HG02885 (cell line): ENCODE measurements at regions not wholly inside any gene's neighbourhood (a gene's known extent, or its start where the extent isn't known, plus 50 kb on each side); places are given as distances from the start of the nearest gene placed in this dataset.

Experiments
- ATAC-seq: cut with Tn5 transposase; IDR thresholded peaks from one replicate; pipeline ENCODE4 v1.9.1; 2021; ENCODE audit warnings: mild to moderate bottlenecking; ENCODE audit not compliant: unreplicated experiment, poor library complexity

DNA sequence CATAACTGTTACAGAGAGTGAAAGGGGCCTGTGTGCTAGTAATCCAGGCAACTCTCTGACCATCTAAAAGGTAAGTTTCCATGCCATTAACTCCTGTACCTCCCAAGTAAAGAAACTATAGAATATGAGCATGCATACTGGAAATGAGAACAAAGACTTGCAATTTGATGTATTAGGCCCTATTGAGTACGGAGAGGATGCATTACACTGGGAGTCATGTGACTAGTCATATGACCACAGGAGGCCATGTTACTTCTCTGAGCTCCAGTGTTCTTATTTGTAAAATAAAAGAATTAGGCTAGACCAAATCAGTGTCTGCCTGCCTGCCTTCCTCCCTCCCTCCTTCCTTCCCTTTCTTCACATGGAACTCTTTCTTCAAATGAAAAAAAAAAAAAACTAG, 440.1 kb upstream of the CCDC196 start:
- ATAC-seq = no peak

DNA sequence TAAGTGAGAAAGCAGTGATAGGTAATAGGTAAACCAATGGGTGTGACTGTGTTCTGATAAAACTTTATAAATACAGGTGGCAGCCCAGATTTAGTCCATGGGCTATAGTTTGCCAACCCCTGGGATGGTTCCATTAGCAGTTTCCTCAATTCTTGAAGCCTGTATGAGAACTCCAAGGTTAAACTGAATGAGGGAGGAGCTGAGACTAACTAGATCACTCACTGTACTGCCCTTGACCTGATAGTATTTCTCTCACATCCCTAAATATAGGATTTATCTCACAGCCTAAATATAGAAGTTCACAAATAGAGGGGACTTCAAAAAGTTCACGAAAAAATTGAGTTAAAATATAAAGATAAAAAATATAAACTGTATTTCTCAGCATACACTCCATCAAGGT, 439.6 kb upstream of the CCDC196 start:
- no peak for ATAC-seq

DNA sequence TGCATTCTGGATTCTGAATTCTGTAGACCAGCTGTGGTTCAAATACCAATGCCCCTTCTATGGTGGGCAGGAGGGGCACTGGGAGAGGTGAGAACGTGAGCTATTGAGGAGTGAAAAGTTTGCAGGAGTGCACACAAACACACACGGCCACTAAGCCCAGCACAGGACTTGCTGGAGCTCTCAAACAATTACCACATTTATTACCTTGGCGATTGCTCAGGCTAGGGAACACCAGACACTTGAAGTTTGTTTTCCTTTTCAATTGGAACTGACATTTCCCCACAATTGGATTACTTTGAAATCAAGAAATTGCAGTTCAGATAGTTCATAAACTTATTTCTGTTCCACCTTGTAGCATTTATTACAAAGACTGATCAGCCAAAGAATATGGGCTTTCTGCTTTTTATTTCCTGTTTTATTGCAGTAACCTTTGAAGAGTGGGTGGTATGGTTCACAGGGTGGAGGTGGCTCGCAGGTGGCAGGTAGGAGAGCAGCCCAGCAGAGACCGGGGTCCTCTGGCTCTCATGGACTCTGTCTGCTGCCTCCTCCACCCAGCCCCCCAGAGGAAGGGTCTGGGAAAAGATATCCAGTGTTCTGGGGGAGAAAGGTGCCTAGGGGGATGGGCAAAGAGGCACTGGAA, 429.8 kb upstream of the CCDC196 start:
- no peak for ATAC-seq

DNA sequence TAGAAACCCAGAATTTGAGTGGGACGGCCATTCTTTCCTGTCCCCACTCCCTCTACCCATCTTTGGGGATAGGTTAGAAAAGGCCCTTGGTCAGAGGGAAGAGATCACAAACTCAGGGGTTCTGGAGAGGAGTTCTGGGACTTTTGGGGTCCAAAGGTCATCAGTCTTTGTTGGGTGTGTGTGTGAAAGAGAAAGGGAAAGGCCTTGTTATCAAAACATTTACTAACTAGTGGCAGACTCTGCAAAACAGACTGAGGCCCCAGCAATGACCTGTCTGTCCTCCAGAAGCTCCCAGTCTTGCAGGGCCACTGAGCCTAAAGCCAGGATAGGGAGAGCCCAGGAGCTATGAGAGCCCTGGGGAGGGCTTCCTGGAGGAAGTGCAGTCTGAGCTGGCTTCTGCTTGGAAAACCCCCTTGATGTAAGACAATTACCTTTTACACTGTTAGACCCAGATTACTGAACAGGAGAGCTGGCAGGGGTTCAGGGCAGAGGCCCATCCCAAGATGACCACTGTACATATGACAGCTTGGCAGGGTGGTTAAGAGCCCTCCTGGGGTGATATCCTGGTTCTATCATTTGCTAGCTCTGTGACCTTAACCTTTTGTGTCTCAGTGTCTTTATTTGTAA, 429.1 kb upstream of the CCDC196 start:
- no peak for ATAC-seq

DNA sequence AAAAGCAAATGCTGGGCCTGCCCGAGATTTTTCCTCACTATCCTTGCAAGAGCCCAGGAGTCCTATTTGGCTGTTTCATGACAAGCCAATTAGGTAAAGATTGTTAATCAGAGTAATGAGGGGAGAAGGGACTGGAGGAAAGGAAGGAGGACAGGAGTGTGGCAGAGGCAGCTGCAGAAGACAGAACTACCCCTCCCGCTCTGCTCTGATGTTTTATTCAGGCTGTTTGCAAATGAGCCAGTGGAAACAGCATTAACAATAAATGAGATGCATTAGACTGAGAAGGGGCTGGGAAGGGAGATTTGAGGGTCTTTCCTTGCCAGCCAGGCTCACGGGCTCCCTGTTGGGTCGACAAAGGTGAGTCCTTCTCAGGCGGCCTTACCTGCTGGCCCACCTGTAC, 421.0 kb upstream of the CCDC196 start:
- no peak for ATAC-seq

DNA sequence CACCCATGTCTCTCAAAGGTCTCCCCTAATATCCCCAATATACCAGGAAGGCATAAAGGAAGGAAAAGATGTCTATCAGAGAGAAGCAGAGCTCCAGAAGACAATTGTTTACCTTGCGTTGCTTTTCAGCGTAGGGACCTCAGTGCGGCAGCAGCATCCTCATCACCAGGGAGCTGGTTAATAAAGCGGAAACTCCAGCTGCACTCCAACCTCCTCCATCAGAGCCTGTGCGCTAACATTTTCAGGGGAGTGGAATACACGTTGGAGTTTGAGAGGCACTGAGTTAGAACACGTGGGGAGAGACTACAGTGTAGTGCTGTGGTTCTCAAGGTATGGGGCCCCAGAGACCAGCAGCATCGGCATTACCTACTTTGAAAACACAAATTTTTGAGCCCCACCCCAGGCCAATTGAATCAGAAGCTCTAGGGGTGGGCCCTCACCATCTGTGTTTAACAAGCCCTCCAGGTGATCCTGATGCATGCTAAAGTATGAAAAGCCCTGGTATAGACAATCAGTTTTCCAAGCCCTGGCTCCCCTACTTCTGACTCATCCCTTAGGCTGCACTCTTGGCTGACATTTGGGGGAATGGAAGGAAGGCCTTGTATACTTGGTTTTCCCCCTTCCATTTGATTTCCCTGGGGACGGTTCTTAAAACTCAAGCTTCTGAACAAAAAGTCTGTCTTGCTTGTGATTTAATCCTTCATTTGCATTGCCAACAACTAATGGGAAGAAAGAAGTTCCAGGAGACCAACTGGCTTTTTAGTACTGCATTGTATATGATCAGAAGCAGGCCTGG, 419.0 kb upstream of the CCDC196 start:
- ATAC-seq = no peak

DNA sequence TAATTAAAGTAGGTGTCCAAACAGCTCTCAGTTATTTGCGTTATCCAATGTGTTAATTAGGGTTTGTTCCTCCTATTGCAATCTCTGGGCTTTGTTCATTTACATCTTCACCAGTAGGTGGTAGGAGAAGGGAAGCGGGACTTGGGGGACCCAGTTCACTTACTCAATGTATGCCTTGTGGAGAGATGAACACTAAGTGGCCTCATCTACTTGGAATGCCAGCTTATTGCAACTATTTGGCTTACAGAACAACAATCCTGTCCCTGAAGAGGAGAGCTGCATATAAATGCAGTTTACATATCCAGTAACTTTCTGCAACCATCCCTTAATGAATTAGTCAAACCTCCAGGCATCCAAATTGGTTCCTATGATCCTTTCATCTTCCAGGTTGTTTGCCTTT, 417.1 kb upstream of the CCDC196 start:
- ATAC-seq = no peak

DNA sequence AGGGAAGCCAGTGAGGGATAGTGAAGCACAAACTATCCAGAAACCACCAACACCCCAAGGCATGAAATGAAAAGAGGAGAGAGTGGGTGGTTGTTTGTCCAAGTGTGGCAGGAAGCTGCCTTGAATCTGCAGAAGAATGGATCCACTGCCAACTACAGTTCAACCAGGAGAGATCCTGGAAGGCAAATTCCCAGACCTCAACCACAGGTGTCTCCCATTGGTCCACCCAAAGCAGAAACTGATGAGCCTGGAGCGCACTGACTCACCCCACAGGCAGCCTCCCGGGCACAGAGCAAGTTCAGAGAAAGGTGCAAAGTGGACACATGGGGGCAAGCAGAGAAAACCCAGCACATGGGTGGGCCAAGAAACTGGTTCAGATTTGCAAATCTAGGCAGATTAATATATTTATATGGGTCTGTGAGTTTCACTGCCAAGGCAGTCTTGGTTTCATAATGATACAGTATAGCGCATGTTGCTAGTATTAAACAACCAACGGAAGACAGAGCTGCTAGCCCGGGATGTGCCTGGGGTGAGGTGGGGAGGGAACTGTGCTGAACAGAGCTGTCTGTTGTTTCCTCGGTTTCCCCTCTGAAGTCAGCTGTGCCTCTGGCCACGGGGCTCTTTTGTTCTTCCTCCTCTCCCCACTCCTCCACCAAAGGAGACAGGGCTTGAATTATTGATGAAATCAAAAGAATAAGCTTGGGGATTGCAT, 416.2 kb upstream of the CCDC196 start:
- no peak for ATAC-seq

DNA sequence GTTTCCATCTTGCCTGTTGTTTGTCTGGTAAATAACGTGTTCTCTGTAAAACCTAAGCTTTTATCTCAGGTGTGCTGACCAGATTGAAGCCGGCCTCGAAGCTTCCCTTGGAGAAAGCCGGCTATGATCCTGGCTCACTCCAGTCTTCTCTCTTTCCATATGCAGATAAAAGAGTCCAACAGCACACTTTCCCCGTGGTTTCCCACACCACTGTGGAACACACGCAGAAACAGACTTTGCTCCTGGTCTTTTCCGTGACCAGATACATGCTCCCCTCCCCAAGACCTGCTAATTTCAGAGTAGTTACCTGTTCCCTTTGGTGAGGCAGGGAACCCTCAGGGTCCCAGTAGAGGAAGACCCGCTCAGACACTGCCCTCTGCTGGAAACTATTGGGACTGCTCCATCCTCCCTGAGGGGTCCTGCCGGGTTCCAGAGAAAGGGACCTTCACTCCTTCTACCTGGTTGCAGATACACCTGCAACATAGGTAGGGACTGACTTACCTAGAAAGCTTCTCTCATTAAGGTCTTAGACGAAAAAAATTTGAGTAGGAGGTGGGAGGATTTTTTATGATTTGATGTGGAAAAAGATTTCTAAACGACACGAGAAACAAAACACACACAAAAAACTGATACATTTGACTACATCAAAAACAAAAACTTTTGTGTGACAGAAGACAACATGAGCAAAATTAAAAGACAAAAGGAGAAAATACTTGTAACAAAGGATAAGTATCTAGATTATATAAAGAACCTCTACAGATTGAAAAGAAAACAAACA, 415.4 kb upstream of the CCDC196 start:
- peak; percentile 70 for ATAC-seq

DNA sequence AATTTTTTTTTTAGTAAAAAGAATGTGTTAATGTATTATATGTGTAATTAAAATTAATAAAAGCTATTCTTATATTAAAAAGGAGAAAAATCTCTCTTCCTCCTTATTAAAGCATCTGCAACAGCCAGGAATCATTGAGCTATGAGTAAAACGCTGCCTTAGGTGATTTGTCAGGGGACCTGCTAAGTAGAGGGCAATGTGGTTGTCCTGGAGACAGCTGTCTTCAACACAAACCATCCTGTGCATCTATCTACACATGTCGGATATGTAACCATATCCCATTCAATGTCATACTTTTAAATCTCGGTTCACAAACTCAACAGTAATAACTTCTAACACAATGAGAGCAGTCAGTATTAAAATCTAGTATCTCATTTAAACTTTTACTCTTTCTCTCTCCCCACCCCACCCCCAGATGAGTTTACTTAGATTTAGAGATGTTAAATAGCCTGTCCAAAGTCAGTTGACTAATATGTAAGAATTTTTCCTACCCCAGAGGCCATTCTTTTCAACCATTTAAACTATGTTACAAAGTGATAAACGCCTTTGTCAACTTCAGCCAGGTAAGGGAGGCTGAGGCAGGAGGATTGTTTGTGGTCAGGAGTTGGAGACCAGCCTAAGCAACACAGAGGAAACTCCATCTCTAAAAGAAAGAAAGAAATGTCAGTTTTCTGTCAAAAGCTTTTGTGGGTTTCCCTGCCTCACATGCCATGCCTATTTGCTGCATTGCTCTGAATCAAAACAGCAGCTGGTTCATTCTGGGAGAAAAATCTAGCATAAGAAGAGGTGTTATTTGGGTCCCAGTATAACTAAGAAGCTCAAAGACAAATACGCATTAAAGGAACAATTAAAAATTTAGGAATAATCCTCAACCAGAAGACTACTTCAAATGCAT, 413.7 kb upstream of the CCDC196 start:
- ATAC-seq = no peak

DNA sequence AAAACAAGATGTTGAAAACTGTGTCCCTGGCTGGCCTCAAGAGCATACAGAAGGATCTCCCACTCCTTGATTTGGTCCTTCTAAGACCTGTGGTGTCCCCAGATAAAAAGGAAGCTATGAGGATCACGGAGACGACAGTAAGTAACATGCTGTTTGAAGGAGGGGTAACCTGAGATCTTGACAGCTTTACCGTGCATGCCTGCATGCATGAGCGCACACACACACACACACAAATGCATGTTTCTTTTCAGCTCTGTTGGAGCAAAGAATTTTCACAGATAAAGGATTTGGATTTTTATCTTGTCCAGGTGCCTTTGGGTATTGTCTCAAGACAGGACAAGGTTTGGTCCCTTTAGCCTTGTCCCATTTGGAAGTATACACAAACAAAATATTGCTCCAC, 411.6 kb upstream of the CCDC196 start:
- no peak for ATAC-seq

DNA sequence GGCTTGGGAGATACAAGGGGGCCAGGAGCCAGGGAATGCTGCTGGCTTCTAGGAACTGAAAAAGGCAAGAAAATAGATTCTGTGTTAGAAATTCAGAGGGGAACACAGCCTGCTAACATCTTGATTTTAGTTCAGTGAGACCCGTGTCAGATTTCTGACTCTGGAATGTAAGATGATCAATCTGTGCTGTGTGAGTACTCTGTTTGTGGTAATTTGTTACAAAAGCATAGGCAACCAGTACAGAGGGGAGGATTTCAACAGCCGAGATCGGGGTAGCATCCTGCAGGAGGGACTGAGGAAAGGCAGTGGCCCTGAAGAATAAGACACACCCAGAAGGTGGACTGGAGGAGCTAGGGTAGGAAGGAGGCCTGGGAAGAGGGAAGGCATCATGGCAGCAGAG, 410.0 kb upstream of the CCDC196 start:
- ATAC-seq = no peak

DNA sequence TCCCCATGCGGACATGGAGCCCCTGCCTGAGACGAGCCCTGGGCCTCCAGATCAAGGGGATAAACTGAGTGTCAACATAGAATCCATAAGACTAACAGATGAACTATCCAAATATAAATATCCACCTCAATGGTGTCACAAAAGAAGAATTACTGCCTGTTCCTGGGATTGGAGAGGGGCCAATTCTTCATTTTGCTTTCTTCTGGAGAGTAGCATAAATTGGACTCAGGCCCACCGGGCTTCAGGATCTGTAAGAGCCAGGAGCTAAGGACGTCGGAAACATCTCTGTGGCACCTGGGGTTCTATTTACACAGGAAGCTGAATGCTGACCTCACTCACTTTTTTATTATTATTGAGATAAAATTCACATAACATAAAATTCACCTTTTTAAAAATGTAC, 408.2 kb upstream of the CCDC196 start:
- no peak for ATAC-seq

DNA sequence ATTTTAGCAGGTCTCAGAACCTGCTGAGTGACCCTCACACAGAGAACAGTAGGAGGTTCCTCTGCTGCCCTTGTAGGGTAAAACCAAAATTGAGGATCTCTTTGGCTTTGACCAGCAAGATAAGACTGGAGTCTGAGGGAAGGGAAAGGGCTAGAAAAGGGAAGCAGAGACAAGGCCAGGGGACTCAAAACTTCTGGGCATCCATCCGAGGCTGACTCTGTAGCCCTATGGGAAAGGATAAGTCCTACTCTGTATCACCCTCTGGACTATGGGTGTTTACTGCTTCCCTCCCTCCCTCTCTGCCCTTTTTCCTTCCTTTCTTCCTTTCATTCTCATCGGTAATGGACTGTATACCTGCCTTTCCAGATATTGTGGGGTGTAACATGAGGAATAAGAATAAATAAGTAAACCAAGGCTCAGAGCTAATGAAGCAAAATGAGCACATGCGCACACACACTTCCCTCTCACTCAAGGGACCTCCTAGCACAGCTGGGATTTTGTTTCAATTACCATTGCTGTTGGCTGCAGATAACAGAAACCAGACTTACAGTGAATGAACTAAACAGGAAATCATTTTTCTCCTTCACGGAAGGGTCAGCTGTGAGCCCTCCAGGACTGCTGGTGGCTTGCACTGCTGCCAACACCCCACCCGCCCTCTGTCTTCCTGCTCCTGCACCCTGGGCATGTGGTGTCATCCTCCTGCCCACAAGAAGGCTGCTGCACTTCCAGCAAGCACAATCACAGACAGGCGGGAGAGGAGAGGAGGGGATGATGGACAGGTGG, 404.4 kb upstream of the CCDC196 start:
- ATAC-seq = no peak

DNA sequence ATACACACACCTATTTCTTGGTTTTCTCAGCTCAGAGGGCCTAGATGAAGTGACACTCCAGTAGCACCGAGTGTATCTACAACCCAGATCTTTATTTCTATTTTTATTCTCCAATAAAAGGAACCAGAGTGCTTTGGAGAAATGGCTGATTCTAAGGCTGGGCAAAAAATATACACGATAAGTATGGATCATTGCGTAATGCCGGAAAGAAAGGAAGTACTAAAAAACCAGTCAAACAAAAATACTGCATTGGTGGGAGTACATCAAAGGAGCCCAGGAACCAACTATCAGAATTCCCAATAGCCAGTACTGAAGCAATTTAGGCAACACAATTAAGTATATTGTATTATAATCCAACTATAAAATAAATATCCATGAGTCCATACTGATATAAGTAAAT, 400.9 kb upstream of the CCDC196 start:
- ATAC-seq = no peak

DNA sequence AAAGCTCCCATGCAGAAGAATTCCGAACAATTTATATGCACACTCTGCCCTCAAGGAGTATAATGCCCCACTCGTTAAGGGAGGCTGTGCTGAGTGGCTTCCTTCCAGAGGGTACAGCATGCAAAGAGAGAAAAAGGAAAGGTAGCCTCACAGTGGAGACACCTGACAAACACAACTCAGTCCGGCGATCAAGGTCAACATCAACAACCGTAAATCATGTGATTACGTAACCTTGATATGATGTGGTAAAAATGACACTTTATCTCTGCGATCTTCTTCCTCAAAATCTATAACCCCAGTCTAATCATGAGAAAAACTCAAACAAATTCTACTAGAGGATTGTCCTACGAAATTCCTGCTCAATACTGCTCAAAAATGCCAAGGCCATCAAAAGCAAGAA, 400.5 kb upstream of the CCDC196 start:
- ATAC-seq = no peak

DNA sequence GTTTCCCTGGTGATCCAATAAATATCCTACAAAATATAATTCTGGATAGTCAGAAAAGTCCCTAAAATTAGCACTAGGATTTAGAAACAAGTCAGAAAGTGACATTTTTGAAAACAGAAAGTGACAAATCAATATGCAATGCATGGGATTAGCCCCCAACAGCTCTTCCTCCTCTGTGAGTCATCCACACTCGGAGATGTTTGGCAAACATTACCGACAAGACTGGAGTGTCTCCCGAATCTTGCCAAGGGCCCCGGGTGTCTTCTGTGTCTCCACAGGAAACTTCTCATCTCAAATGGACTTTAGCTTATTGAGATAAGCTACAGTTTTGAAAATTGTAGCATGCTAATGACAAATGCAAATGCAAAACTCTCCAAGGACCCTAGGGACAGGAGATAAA, 398.9 kb upstream of the CCDC196 start:
- ATAC-seq = no peak

DNA sequence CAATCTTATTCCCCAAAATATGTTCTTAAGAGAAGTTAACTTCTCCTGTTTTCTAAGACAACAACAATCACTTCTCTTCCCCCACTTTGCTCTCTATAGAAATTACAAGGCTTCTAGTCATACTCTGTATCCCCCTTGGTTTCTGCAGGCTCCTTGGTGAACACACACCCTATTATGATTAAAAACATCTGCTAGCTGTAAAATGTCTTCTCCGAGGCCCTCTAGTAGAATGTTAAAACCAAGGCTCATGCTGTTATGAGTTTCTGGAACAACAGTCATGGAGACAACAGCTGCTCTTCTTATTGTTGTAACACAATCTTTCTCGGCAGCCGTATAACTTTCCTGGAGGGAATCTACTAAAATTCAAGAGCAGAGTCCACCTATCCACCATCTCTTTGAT, 397.5 kb upstream of the CCDC196 start:
- no peak for ATAC-seq

DNA sequence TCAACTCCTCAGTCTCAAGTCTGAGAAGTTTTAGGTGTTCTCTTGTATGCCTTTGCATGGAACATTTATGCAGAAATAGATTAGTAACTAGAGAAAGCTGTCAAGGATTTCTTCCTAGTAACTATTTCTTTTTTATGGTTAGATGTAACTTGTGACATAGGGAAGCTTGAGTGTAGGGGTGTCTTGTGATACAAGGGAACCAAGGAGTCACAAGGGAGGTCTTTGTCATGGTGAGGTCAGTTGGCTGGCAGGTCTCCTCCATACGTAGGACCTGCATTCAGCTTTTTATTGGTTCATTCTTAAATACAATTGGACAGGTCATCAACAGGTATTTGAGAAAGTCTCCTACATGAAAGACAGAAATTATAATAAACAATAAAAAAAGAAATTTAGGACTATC, 394.0 kb upstream of the CCDC196 start:
- ATAC-seq = no peak
